ENCODE measurements at regions not wholly inside any gene's neighbourhood (a gene's known extent, or its start where the extent isn't known, plus 50 kb on each side); places are given as distances from the start of the nearest gene placed in this dataset.

GRCh38 chr13:107808389-107808788 is 406.9 kb downstream of the LIG4 start:
- Histone ChIP-seq H3K9me3 (ENCODE audit: control insufficient read depth in 2 of 2, low read length in 2 of 2) (no peaks in the 10 kb centered on the region), H3K27me3 (ENCODE audit: control insufficient read depth, insufficient read depth, low read length) (no peaks in the 10 kb centered on the region), H3K4me3 (ENCODE audit: low read depth, low read length) (no peak overlapping the region), H3K36me3 (ENCODE audit: control insufficient read depth, insufficient read depth, low read length) (no peaks in the 10 kb centered on the region), H3K4me1 (ENCODE audit: control insufficient read depth, insufficient read depth, low read length, poor library complexity, severe bottlenecking) (no peaks in the 10 kb centered on the region), H3K27ac (ENCODE audit: insufficient read depth, low read length, poor library complexity, severe bottlenecking) (no peak overlapping the region)
- Mint-ChIP-seq H3K4me3 (no peak overlapping the region), H3K4me1 (no peaks in the 10 kb centered on the region), H3K9me3 (peaks cover 0 to 4% (median 0%) of the 10 kb centered on the region in 7 donors), H3K27me3 (no peaks in the 10 kb centered on the region), H3K36me3 (no peaks in the 10 kb centered on the region), H3K27ac (no peak overlapping the region)
- DNase-seq, result no peak
- no peak for ATAC-seq (ENCODE audit: low read depth in 2 of 2)

GRCh38 chr13:107807306-107808073 is 407.8 kb downstream of the LIG4 start:
- no peak for ATAC-seq (ENCODE audit: low read depth in 2 of 2)
- peaks cover 0 to 4% (median 0%) of the 10 kb centered on the region in 7 donors for H3K9me3 Mint-ChIP-seq

GRCh38 chr13:107806726-107807125 is 408.6 kb downstream of the LIG4 start:
- Mint-ChIP-seq H3K27ac (no peak overlapping the region), H3K4me1 (no peaks in the 10 kb centered on the region), H3K9me3 (peaks cover 0 to 4% (median 0%) of the 10 kb centered on the region in 7 donors), H3K27me3 (no peaks in the 10 kb centered on the region), H3K36me3 (no peaks in the 10 kb centered on the region), H3K4me3 (no peak overlapping the region)
- ATAC-seq (ENCODE audit: low read depth in 2 of 2), result no peak
- DNase-seq, result no peak
- Histone ChIP-seq H3K9me3 (ENCODE audit: control insufficient read depth in 2 of 2, low read length in 2 of 2) (no peaks in the 10 kb centered on the region), H3K27ac (ENCODE audit: insufficient read depth, low read length, poor library complexity, severe bottlenecking) (no peak overlapping the region), H3K36me3 (ENCODE audit: control insufficient read depth, insufficient read depth, low read length) (no peaks in the 10 kb centered on the region), H3K4me3 (ENCODE audit: low read depth, low read length) (no peak overlapping the region), H3K27me3 (ENCODE audit: control insufficient read depth, insufficient read depth, low read length) (no peaks in the 10 kb centered on the region), H3K4me1 (ENCODE audit: control insufficient read depth, insufficient read depth, low read length, poor library complexity, severe bottlenecking) (no peaks in the 10 kb centered on the region)

More at GRCh38 chr13:107807306-107808073, 407.8 kb downstream of the LIG4 start:
- no peaks in the 10 kb centered on the region for H3K36me3 ChIP-seq (ENCODE audit: control insufficient read depth, insufficient read depth, low read length)
- no peaks in the 10 kb centered on the region for H3K36me3 Mint-ChIP-seq
- H3K4me3 ChIP-seq (ENCODE audit: low read depth, low read length), result no peak overlapping the region
- no peaks in the 10 kb centered on the region for H3K27me3 Mint-ChIP-seq
- H3K27me3 ChIP-seq (ENCODE audit: control insufficient read depth, insufficient read depth, low read length), result no peaks in the 10 kb centered on the region
- H3K27ac Mint-ChIP-seq, result no peak overlapping the region
- H3K9me3 ChIP-seq (ENCODE audit: control insufficient read depth in 2 of 2, low read length in 2 of 2), result no peaks in the 10 kb centered on the region
- no peaks in the 10 kb centered on the region for H3K4me1 Mint-ChIP-seq
- no peak overlapping the region for H3K4me3 Mint-ChIP-seq
- no peak for DNase-seq
- no peak overlapping the region for H3K27ac ChIP-seq (ENCODE audit: insufficient read depth, low read length, poor library complexity, severe bottlenecking)
- no peaks in the 10 kb centered on the region for H3K4me1 ChIP-seq (ENCODE audit: control insufficient read depth, insufficient read depth, low read length, poor library complexity, severe bottlenecking)

- DNase-seq, result no peak
- Histone ChIP-seq H3K36me3 (ENCODE audit: control insufficient read depth, insufficient read depth, low read length) (no peaks in the 10 kb centered on the region), H3K27me3 (ENCODE audit: control insufficient read depth, insufficient read depth, low read length) (no peaks in the 10 kb centered on the region), H3K27ac (ENCODE audit: insufficient read depth, low read length, poor library complexity, severe bottlenecking) (no peak overlapping the region), H3K4me1 (ENCODE audit: control insufficient read depth, insufficient read depth, low read length, poor library complexity, severe bottlenecking) (no peaks in the 10 kb centered on the region), H3K9me3 (ENCODE audit: control insufficient read depth in 2 of 2, low read length in 2 of 2) (no peaks in the 10 kb centered on the region), H3K4me3 (ENCODE audit: low read depth, low read length) (no peak overlapping the region)
- Mint-ChIP-seq H3K27ac (no peak overlapping the region), H3K4me1 (no peaks in the 10 kb centered on the region), H3K4me3 (no peak overlapping the region), H3K36me3 (no peaks in the 10 kb centered on the region), H3K27me3 (no peaks in the 10 kb centered on the region), H3K9me3 (peaks cover 0 to 6% (median 2%) of the 10 kb centered on the region in 7 donors)
- no peak for ATAC-seq (ENCODE audit: low read depth in 2 of 2)
Observed at GRCh38 chr13:107803822-107804495, 411.4 kb downstream of the LIG4 start.

GRCh38 chr13:107801621-107802020 is 413.7 kb downstream of the LIG4 start:
- no peaks in the 10 kb centered on the region for H3K27me3 ChIP-seq (ENCODE audit: control insufficient read depth, insufficient read depth, low read length)
- Mint-ChIP-seq H3K27me3 (no peaks in the 10 kb centered on the region), H3K9me3 (peaks cover 0 to 7% (median 2%) of the 10 kb centered on the region in 7 donors), H3K4me3 (no peak overlapping the region), H3K27ac (no peak overlapping the region), H3K4me1 (no peaks in the 10 kb centered on the region), H3K36me3 (no peaks in the 10 kb centered on the region)
- no peaks in the 10 kb centered on the region for H3K9me3 ChIP-seq (ENCODE audit: control insufficient read depth in 2 of 2, low read length in 2 of 2)
- H3K27ac ChIP-seq (ENCODE audit: insufficient read depth, low read length, poor library complexity, severe bottlenecking), result no peak overlapping the region
- H3K36me3 ChIP-seq (ENCODE audit: control insufficient read depth, insufficient read depth, low read length), result no peaks in the 10 kb centered on the region
- ATAC-seq (ENCODE audit: low read depth in 2 of 2) (no peak), DNase-seq (no peak)
- H3K4me3 ChIP-seq (ENCODE audit: low read depth, low read length), result no peak overlapping the region
- no peaks in the 10 kb centered on the region for H3K4me1 ChIP-seq (ENCODE audit: control insufficient read depth, insufficient read depth, low read length, poor library complexity, severe bottlenecking)

GRCh38 chr13:107799001-107799400 is 416.3 kb downstream of the LIG4 start:
- no peak overlapping the region for H3K4me3 ChIP-seq (ENCODE audit: low read depth, low read length)
- no peak overlapping the region for H3K4me3 Mint-ChIP-seq
- no peaks in the 10 kb centered on the region for H3K9me3 ChIP-seq (ENCODE audit: control insufficient read depth in 2 of 2, low read length in 2 of 2)
- no peaks in the 10 kb centered on the region for H3K36me3 ChIP-seq (ENCODE audit: control insufficient read depth, insufficient read depth, low read length)
- no peaks in the 10 kb centered on the region for H3K27me3 ChIP-seq (ENCODE audit: control insufficient read depth, insufficient read depth, low read length)
- no peak overlapping the region for H3K27ac ChIP-seq (ENCODE audit: insufficient read depth, low read length, poor library complexity, severe bottlenecking)
- no peaks in the 10 kb centered on the region for H3K4me1 ChIP-seq (ENCODE audit: control insufficient read depth, insufficient read depth, low read length, poor library complexity, severe bottlenecking)
- no peak overlapping the region for H3K27ac Mint-ChIP-seq
- no peaks in the 10 kb centered on the region for H3K4me1 Mint-ChIP-seq
- H3K36me3 Mint-ChIP-seq, result no peaks in the 10 kb centered on the region
- no peaks in the 10 kb centered on the region for H3K27me3 Mint-ChIP-seq
- DNase-seq, result no peak
- H3K9me3 Mint-ChIP-seq, result peaks cover 0 to 7% (median 2%) of the 10 kb centered on the region in 7 donors
- no peak for ATAC-seq (ENCODE audit: low read depth in 2 of 2)

- DNase-seq (no peak), ATAC-seq (ENCODE audit: low read depth in 2 of 2) (no peak)
- Mint-ChIP-seq H3K36me3 (no peaks in the 10 kb centered on the region), H3K27ac (no peak overlapping the region), H3K4me1 (no peaks in the 10 kb centered on the region), H3K9me3 (peaks cover 0 to 12% (median 4%) of the 10 kb centered on the region in 7 donors), H3K27me3 (no peaks in the 10 kb centered on the region), H3K4me3 (no peak overlapping the region)
- Histone ChIP-seq H3K4me1 (ENCODE audit: control insufficient read depth, insufficient read depth, low read length, poor library complexity, severe bottlenecking) (no peaks in the 10 kb centered on the region), H3K36me3 (ENCODE audit: control insufficient read depth, insufficient read depth, low read length) (no peaks in the 10 kb centered on the region), H3K27me3 (ENCODE audit: control insufficient read depth, insufficient read depth, low read length) (no peaks in the 10 kb centered on the region), H3K4me3 (ENCODE audit: low read depth, low read length) (no peak overlapping the region), H3K27ac (ENCODE audit: insufficient read depth, low read length, poor library complexity, severe bottlenecking) (no peak overlapping the region), H3K9me3 (ENCODE audit: control insufficient read depth in 2 of 2, low read length in 2 of 2) (no peaks in the 10 kb centered on the region)
Observed at GRCh38 chr13:107790397-107790796, 424.9 kb downstream of the LIG4 start.

All from CD4-positive, CD25-positive, alpha-beta regulatory T cell (primary cell).